ENCODE measurements at regions not wholly inside any gene's neighbourhood (a gene's known extent, or its start where the extent isn't known, plus 50 kb on each side); places are given as distances from the start of the nearest gene placed in this dataset.

- CTCF ChIA-PET (ENCODE audit: unreplicated experiment), result no interaction called here
- POLR2A ChIA-PET, result no interaction called here
- intact Hi-C loops (cut with micrococcal nuclease; ENCODE audit: unreplicated experiment), result no loop called here
- H3K9me2 ChIP-seq (ENCODE audit: insufficient read depth, low read length), result no peaks in the 10 kb centered on the region
- no peak for DNase-seq (ENCODE audit: low spot score)
- H3K79me2 ChIP-seq (ENCODE audit: insufficient read depth, low read depth, low read length), result no peaks in the 10 kb centered on the region
- no peak for TF ChIP-seq EZH2phosphoT487 (IDR thresholded peaks at IDR 0.05; ENCODE audit: borderline replicate concordance, low read depth, low read length)
- TF ChIP-seq CTCF (conservative IDR thresholded peaks at IDR 0.05; ENCODE audit: low read length), result no peak
- H3K4me3 ChIP-seq (ENCODE audit: low read depth, low read length, poor library complexity, severe bottlenecking), result no peak overlapping the region
- H4K20me1 ChIP-seq (ENCODE audit: insufficient read depth, low read length), result no peaks in the 10 kb centered on the region
- no peaks in the 10 kb centered on the region for H3K9me3 ChIP-seq (ENCODE audit: low read length)
- H2AFZ ChIP-seq (ENCODE audit: low read length), result no peak overlapping the region
- no peaks in the 10 kb centered on the region for H3K36me3 ChIP-seq (ENCODE audit: insufficient read depth, low read length)
- no peaks in the 10 kb centered on the region for H3K4me1 ChIP-seq (ENCODE audit: insufficient read depth, low read length, poor library complexity, severe bottlenecking)
- no peak overlapping the region for H3K4me2 ChIP-seq (ENCODE audit: low read length)
- BruUV-seq (replicated peaks), result no TSS peak
- no peak overlapping the region for H3K27ac ChIP-seq (ENCODE audit: low read depth, low read length, poor library complexity, severe bottlenecking)
Measured at GRCh38 chrX:103441878-103442535, 65.7 kb downstream of the BEX3 start.

- BruUV-seq (replicated peaks), result no TSS peak
- Histone ChIP-seq H3K27ac (ENCODE audit: low read depth, low read length, poor library complexity, severe bottlenecking) (no peak overlapping the region), H3K4me1 (ENCODE audit: insufficient read depth, low read length, poor library complexity, severe bottlenecking) (no peaks in the 10 kb centered on the region), H4K20me1 (ENCODE audit: insufficient read depth, low read length) (no peaks in the 10 kb centered on the region), H3K4me2 (ENCODE audit: low read length) (no peak overlapping the region), H3K9me2 (ENCODE audit: insufficient read depth, low read length) (no peaks in the 10 kb centered on the region), H2AFZ (ENCODE audit: low read length) (no peak overlapping the region), H3K79me2 (ENCODE audit: insufficient read depth, low read depth, low read length) (no peaks in the 10 kb centered on the region), H3K9me3 (ENCODE audit: low read length) (no peaks in the 10 kb centered on the region), H3K4me3 (ENCODE audit: low read depth, low read length, poor library complexity, severe bottlenecking) (no peak overlapping the region), H3K36me3 (ENCODE audit: insufficient read depth, low read length) (no peaks in the 10 kb centered on the region)
- POLR2A ChIA-PET, result no interaction called here
- no peak for TF ChIP-seq EZH2phosphoT487 (IDR thresholded peaks at IDR 0.05; ENCODE audit: borderline replicate concordance, low read depth, low read length)
- no peak for TF ChIP-seq CTCF (conservative IDR thresholded peaks at IDR 0.05; ENCODE audit: low read length)
- CTCF ChIA-PET (ENCODE audit: unreplicated experiment), result no interaction called here
- intact Hi-C loops (cut with micrococcal nuclease; ENCODE audit: unreplicated experiment), result no loop called here
- DNase-seq (ENCODE audit: low spot score), result no peak
Measured at GRCh38 chrX:103442536-103442901, 66.2 kb downstream of the BEX3 start.

- CTCF ChIA-PET (ENCODE audit: unreplicated experiment), result no interaction called here
- Histone ChIP-seq H3K79me2 (ENCODE audit: insufficient read depth, low read depth, low read length) (no peaks in the 10 kb centered on the region), H4K20me1 (ENCODE audit: insufficient read depth, low read length) (no peaks in the 10 kb centered on the region), H2AFZ (ENCODE audit: low read length) (no peak overlapping the region), H3K9me2 (ENCODE audit: insufficient read depth, low read length) (no peaks in the 10 kb centered on the region), H3K4me3 (ENCODE audit: low read depth, low read length, poor library complexity, severe bottlenecking) (no peak overlapping the region), H3K4me2 (ENCODE audit: low read length) (no peak overlapping the region), H3K9me3 (ENCODE audit: low read length) (no peaks in the 10 kb centered on the region), H3K4me1 (ENCODE audit: insufficient read depth, low read length, poor library complexity, severe bottlenecking) (no peaks in the 10 kb centered on the region), H3K36me3 (ENCODE audit: insufficient read depth, low read length) (no peaks in the 10 kb centered on the region), H3K27ac (ENCODE audit: low read depth, low read length, poor library complexity, severe bottlenecking) (no peak overlapping the region)
- no TSS peak for BruUV-seq (replicated peaks)
- DNase-seq (ENCODE audit: low spot score), result no peak
- POLR2A ChIA-PET, result interaction anchor here (1.6 kb wide), 1 partner anchor 19 kb away, joined by 4 read pairs; no protein-coding TSS in a partner anchor
- intact Hi-C loops (cut with micrococcal nuclease; ENCODE audit: unreplicated experiment), result no loop called here
- TF ChIP-seq CTCF (conservative IDR thresholded peaks at IDR 0.05; ENCODE audit: low read length) (no peak), EZH2phosphoT487 (IDR thresholded peaks at IDR 0.05; ENCODE audit: borderline replicate concordance, low read depth, low read length) (no peak)
Measured at GRCh38 chrX:103446665-103447302, 70.4 kb downstream of the BEX3 start.

Data from OCI-LY7 (cell line).